ENCODE measurements at regions not wholly inside any gene's neighbourhood (a gene's known extent, or its start where the extent isn't known, plus 50 kb on each side); places are given as distances from the start of the nearest gene placed in this dataset.
A peak's percentile ranks its signal among the peaks of the same experiment; 100 is the strongest.

- 0 out of 3 replicates have a peak, but pooled peaks cover 6% of the 10 kb centered on the region for H3K9me3 ChIP-seq
- H3K4me2 ChIP-seq = no peak overlapping the region
- H3K27ac ChIP-seq = peak overlapping the region in 1 of 2 experiments; percentile 35; a peak in 1 of 6 replicates
- H3K4me3 ChIP-seq = no peak overlapping the region
- no peaks in the 10 kb centered on the region for H3K4me1 ChIP-seq
- WGBS (ENCODE audit: missing lambda C conversion rate) = 73% methylated on average over 6 of the region's 6 CpGs
- FAIRE-seq (no peak), ATAC-seq (0 out of 6 replicates have a peak, but pooled peaks of 1 of the 2 experiments have one; percentile 15), DNase-seq (ENCODE audit: low read depth in 1 of 2, low spot score in 1 of 2) (no peak)
- no peak for TF ChIP-seq POLR2AphosphoS2 (conservative IDR thresholded peaks at IDR 0.05; ENCODE audit: low read length)
- no peak for TF ChIP-seq E2F6 (IDR thresholded peaks at IDR 0.05; ENCODE audit: borderline replicate concordance, low read depth)
- TF ChIP-seq TFCP2L1 (CRISPR knock-in tag; IDR thresholded peaks at IDR 0.05) = no peak
- TF ChIP-seq NPAS2 (CRISPR knock-in tag; IDR thresholded peaks at IDR 0.05; ENCODE audit: borderline replicate concordance) = no peak
- TF ChIP-seq ESRRA (IDR thresholded peaks at IDR 0.05; ENCODE audit: borderline replicate concordance, low read length) = no peak
- TF ChIP-seq RCOR1 (IDR thresholded peaks at IDR 0.05; ENCODE audit: low read depth, low read length) = no peak
- no peak for TF ChIP-seq EHF (CRISPR knock-in tag; IDR thresholded peaks at IDR 0.05)
- no peak for TF ChIP-seq TP53 (CRISPR knock-in tag; IDR thresholded peaks at IDR 0.05)
- ChIA-PET CTCF (interaction anchor here (0.8 to 2.8 kb wide), 7 partner anchors 20 to 356 kb away, joined by 3 to 11 read pairs (median 4); no protein-coding TSS in a partner anchor), POLR2A (no interaction called here)
Observed at GRCh38 chr15:68518785-68519430, 59.9 kb upstream of the CORO2B start.

- TF ChIP-seq ATOH8 (CRISPR knock-in tag; IDR thresholded peaks at IDR 0.05; ENCODE audit: low read depth) (no peak), SMC3 (IDR thresholded peaks at IDR 0.05) (no peak), KDM5A (IDR thresholded peaks at IDR 0.05) (no peak), CBX8 (IDR thresholded peaks at IDR 0.05) (no peak), PHF8 (IDR thresholded peaks at IDR 0.05; ENCODE audit: borderline replicate concordance, low read depth) (no peak), RARB (CRISPR knock-in tag; IDR thresholded peaks at IDR 0.05) (no peak), RNF2 (IDR thresholded peaks at IDR 0.05; ENCODE audit: borderline replicate concordance, low read depth) (no peak), REST (IDR thresholded peaks at IDR 0.05) (no peak), FOSL2 (IDR thresholded peaks at IDR 0.05) (no peak), FOSL2 (CRISPR knock-in tag; IDR thresholded peaks at IDR 0.05) (no peak), FOSB (CRISPR knock-in tag; IDR thresholded peaks at IDR 0.05) (no peak), EHF (CRISPR knock-in tag; IDR thresholded peaks at IDR 0.05) (no peak), FOXS1 (CRISPR knock-in tag; IDR thresholded peaks at IDR 0.05) (no peak), JUNB (IDR thresholded peaks at IDR 0.05) (no peak), E2F6 (IDR thresholded peaks at IDR 0.05; ENCODE audit: borderline replicate concordance, low read depth) (no peak), BHLHE40 (IDR thresholded peaks at IDR 0.05; ENCODE audit: low read depth, low read length) (no peak), ZNF302 (CRISPR knock-in tag; IDR thresholded peaks at IDR 0.05) (no peak), SREBF2 (IDR thresholded peaks at IDR 0.05) (no peak), TFCP2L1 (CRISPR knock-in tag; IDR thresholded peaks at IDR 0.05) (no peak), NR3C1 (IDR thresholded peaks at IDR 0.05) (no peak)
- TF ChIP-seq, protein P1, sequence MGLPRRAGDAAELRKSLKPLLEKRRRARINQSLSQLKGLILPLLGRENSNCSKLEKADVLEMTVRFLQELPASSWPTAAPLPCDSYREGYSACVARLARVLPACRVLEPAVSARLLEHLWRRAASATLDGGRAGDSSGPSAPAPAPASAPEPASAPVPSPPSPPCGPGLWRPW (IDR thresholded peaks at IDR 0.05) = no peak
- FAIRE-seq (peak; percentile 28), DNase-seq (ENCODE audit: low read depth in 1 of 2, low spot score in 1 of 2) (no peak), ATAC-seq (no peak)
- CTCF ChIA-PET = interaction anchor here (1.0 to 6.7 kb wide), 11 partner anchors 9 to 273 kb away, joined by 3 to 37 read pairs (median 4); no protein-coding TSS in a partner anchor
- no peak overlapping the region for H3K4me3 ChIP-seq
- peaks cover 15% of the 10 kb centered on the region; the same call in 2 of the 3 replicates for H3K4me1 ChIP-seq
- no peaks in the 10 kb centered on the region for H3K9me3 ChIP-seq
- peak overlapping the region; percentile 18; the same call in 1 of the 3 replicates for H3K4me2 ChIP-seq
- POLR2A ChIA-PET = no interaction called here
- 60% methylated on average over 4 of the region's 4 CpGs for WGBS (ENCODE audit: missing lambda C conversion rate)
- H3K27ac ChIP-seq = peak overlapping the region; percentile 18 to 57; a peak in 5 of 6 replicates
Observed at GRCh38 chr15:68524753-68525584, 53.8 kb upstream of the CORO2B start.
